Activated naive CD4-positive, alpha-beta T cell treated with anti-CD3 and anti-CD28 coated beads, Interleukin-2, amount 10 ng/mL, durations not matched to agents 7 days and 5 days (primary cell): ENCODE measurements at regions not wholly inside any gene's neighbourhood (a gene's known extent, or its start where the extent isn't known, plus 50 kb on each side); places are given as distances from the start of the nearest gene placed in this dataset.

ENCODE experiments used
- CTCF ChIA-PET: fragments of 350-600 bp; sonication (Branson Sonifier 250); formaldehyde crosslinking; loops from one replicate; lab custom pipeline; 2021; ENCODE audit warnings: antibody characterized with exemption; lab: Charles Lee
- DNase-seq: peaks from one replicate; pipeline ENCODE4 v3.0.0-alpha.2; 2020
- H3K27ac Mint-ChIP-seq: one replicate; pipeline ENCODE4 v1.8.0; 2021; ENCODE audit warnings: mild to moderate bottlenecking, moderate library complexity, mixed read lengths
- H3K27me3 Mint-ChIP-seq: one replicate; pipeline ENCODE4 v1.8.0; 2021; ENCODE audit warnings: mild to moderate bottlenecking, mixed read lengths
- H3K36me3 Mint-ChIP-seq: one replicate; pipeline ENCODE4 v1.8.0; 2021; ENCODE audit warnings: mixed read lengths
- H3K4me1 Mint-ChIP-seq: one replicate; pipeline ENCODE4 v1.8.0; 2021; ENCODE audit warnings: mixed read lengths
- H3K4me3 Mint-ChIP-seq: one replicate; pipeline ENCODE4 v1.8.0; 2021; ENCODE audit warnings: mild to moderate bottlenecking, moderate library complexity, mixed read lengths
- H3K9me3 Mint-ChIP-seq: one replicate; pipeline ENCODE4 v1.8.0; 2021; ENCODE audit warnings: mixed read lengths

- H3K27ac Mint-ChIP-seq = no peak overlapping the region
- H3K27me3 Mint-ChIP-seq = no peaks in the 10 kb centered on the region
- no peaks in the 10 kb centered on the region for H3K36me3 Mint-ChIP-seq
- H3K9me3 Mint-ChIP-seq = peaks cover 26% of the 10 kb centered on the region
- CTCF ChIA-PET = no interaction called here
- no peak for DNase-seq
- H3K4me1 Mint-ChIP-seq = no peaks in the 10 kb centered on the region
- H3K4me3 Mint-ChIP-seq = no peak overlapping the region
Measured at GRCh38 chr17:53948323-53948722, 125.6 kb downstream of the KIF2B start.

- no peak for DNase-seq
- H3K4me3 Mint-ChIP-seq = no peak overlapping the region
- H3K4me1 Mint-ChIP-seq = no peaks in the 10 kb centered on the region
- CTCF ChIA-PET = no interaction called here
- no peaks in the 10 kb centered on the region for H3K36me3 Mint-ChIP-seq
- peaks cover 36% of the 10 kb centered on the region for H3K9me3 Mint-ChIP-seq
- H3K27ac Mint-ChIP-seq = no peak overlapping the region
- H3K27me3 Mint-ChIP-seq = no peaks in the 10 kb centered on the region
Measured at GRCh38 chr17:53949473-53950090, 126.9 kb downstream of the KIF2B start.

GRCh38 chr17:53950207-53950857 lies 127.6 kb downstream of the KIF2B start:
- no peak for DNase-seq
- CTCF ChIA-PET = no interaction called here

GRCh38 chr17:53950858-53951250 lies 128.1 kb downstream of the KIF2B start:
- H3K9me3 Mint-ChIP-seq = peaks cover 44% of the 10 kb centered on the region
- no peak overlapping the region for H3K4me3 Mint-ChIP-seq
- DNase-seq = no peak
- no peaks in the 10 kb centered on the region for H3K27me3 Mint-ChIP-seq
- no peak overlapping the region for H3K27ac Mint-ChIP-seq
- CTCF ChIA-PET = no interaction called here
- H3K4me1 Mint-ChIP-seq = no peaks in the 10 kb centered on the region
- no peaks in the 10 kb centered on the region for H3K36me3 Mint-ChIP-seq

More at GRCh38 chr17:53950207-53950857, 127.6 kb downstream of the KIF2B start:
- no peaks in the 10 kb centered on the region for H3K4me1 Mint-ChIP-seq
- peaks cover 40% of the 10 kb centered on the region for H3K9me3 Mint-ChIP-seq
- no peak overlapping the region for H3K4me3 Mint-ChIP-seq
- H3K27ac Mint-ChIP-seq = no peak overlapping the region
- H3K36me3 Mint-ChIP-seq = no peaks in the 10 kb centered on the region
- no peaks in the 10 kb centered on the region for H3K27me3 Mint-ChIP-seq

- H3K4me1 Mint-ChIP-seq = no peaks in the 10 kb centered on the region
- CTCF ChIA-PET = no interaction called here
- no peak overlapping the region for H3K4me3 Mint-ChIP-seq
Measured at GRCh38 chr17:53971361-53971760, 148.6 kb downstream of the KIF2B start.

GRCh38 chr17:53979991-53980390 lies 157.3 kb downstream of the KIF2B start:
- Mint-ChIP-seq H3K27ac (no peak overlapping the region), H3K4me3 (no peak overlapping the region), H3K36me3 (no peaks in the 10 kb centered on the region), H3K4me1 (no peaks in the 10 kb centered on the region), H3K27me3 (no peaks in the 10 kb centered on the region), H3K9me3 (peaks cover 15% of the 10 kb centered on the region)
- no peak for DNase-seq
- CTCF ChIA-PET = no interaction called here

More at GRCh38 chr17:53971361-53971760, 148.6 kb downstream of the KIF2B start:
- H3K27me3 Mint-ChIP-seq = no peaks in the 10 kb centered on the region
- no peaks in the 10 kb centered on the region for H3K36me3 Mint-ChIP-seq
- no peak overlapping the region for H3K27ac Mint-ChIP-seq
- no peak for DNase-seq
- peaks cover 13% of the 10 kb centered on the region for H3K9me3 Mint-ChIP-seq

GRCh38 chr17:53996131-53996530 lies 173.4 kb downstream of the KIF2B start:
- H3K9me3 Mint-ChIP-seq = peaks cover 5% of the 10 kb centered on the region
- H3K27me3 Mint-ChIP-seq = no peaks in the 10 kb centered on the region
- no peak overlapping the region for H3K4me3 Mint-ChIP-seq
- H3K4me1 Mint-ChIP-seq = no peaks in the 10 kb centered on the region
- no peaks in the 10 kb centered on the region for H3K36me3 Mint-ChIP-seq
- DNase-seq = no peak
- CTCF ChIA-PET = no interaction called here
- no peak overlapping the region for H3K27ac Mint-ChIP-seq

- no peaks in the 10 kb centered on the region for H3K36me3 Mint-ChIP-seq
- CTCF ChIA-PET = no interaction called here
- H3K27ac Mint-ChIP-seq = no peak overlapping the region
- H3K4me1 Mint-ChIP-seq = no peaks in the 10 kb centered on the region
- no peaks in the 10 kb centered on the region for H3K27me3 Mint-ChIP-seq
- H3K4me3 Mint-ChIP-seq = no peak overlapping the region
- no peak for DNase-seq
- H3K9me3 Mint-ChIP-seq = peaks cover 2% of the 10 kb centered on the region
Measured at GRCh38 chr17:53996890-53997289, 174.2 kb downstream of the KIF2B start.

GRCh38 chr17:54007855-54008254 lies 185.1 kb downstream of the KIF2B start:
- H3K27ac Mint-ChIP-seq = no peak overlapping the region
- H3K27me3 Mint-ChIP-seq = no peaks in the 10 kb centered on the region
- no peaks in the 10 kb centered on the region for H3K4me1 Mint-ChIP-seq
- CTCF ChIA-PET = no interaction called here
- H3K4me3 Mint-ChIP-seq = no peak overlapping the region
- no peaks in the 10 kb centered on the region for H3K36me3 Mint-ChIP-seq
- DNase-seq = no peak
- peaks cover 15% of the 10 kb centered on the region for H3K9me3 Mint-ChIP-seq

- no peak overlapping the region for H3K4me3 Mint-ChIP-seq
- CTCF ChIA-PET = no interaction called here
- peaks cover 15% of the 10 kb centered on the region for H3K9me3 Mint-ChIP-seq
- H3K4me1 Mint-ChIP-seq = no peaks in the 10 kb centered on the region
- no peak overlapping the region for H3K27ac Mint-ChIP-seq
- no peaks in the 10 kb centered on the region for H3K36me3 Mint-ChIP-seq
- H3K27me3 Mint-ChIP-seq = no peaks in the 10 kb centered on the region
- no peak for DNase-seq
Measured at GRCh38 chr17:54009502-54009901, 186.8 kb downstream of the KIF2B start.

- Mint-ChIP-seq H3K27ac (no peak overlapping the region), H3K27me3 (no peaks in the 10 kb centered on the region), H3K4me1 (no peaks in the 10 kb centered on the region), H3K36me3 (no peaks in the 10 kb centered on the region), H3K9me3 (peaks cover 11% of the 10 kb centered on the region), H3K4me3 (no peak overlapping the region)
- DNase-seq = no peak
- CTCF ChIA-PET = no interaction called here
Measured at GRCh38 chr17:54013072-54013471, 190.3 kb downstream of the KIF2B start.

- Mint-ChIP-seq H3K4me3 (no peak overlapping the region), H3K36me3 (no peaks in the 10 kb centered on the region), H3K9me3 (peaks cover 11% of the 10 kb centered on the region), H3K4me1 (no peaks in the 10 kb centered on the region), H3K27ac (no peak overlapping the region), H3K27me3 (no peaks in the 10 kb centered on the region)
- no peak for DNase-seq
- CTCF ChIA-PET = interaction anchor here (0.7 kb wide), 1 partner anchor 561 kb away, joined by 3 read pairs; no protein-coding TSS in a partner anchor
Measured at GRCh38 chr17:54015734-54016133, 193.0 kb downstream of the KIF2B start.

- Mint-ChIP-seq H3K4me3 (no peak overlapping the region), H3K36me3 (no peaks in the 10 kb centered on the region), H3K4me1 (no peaks in the 10 kb centered on the region), H3K9me3 (peaks cover 13% of the 10 kb centered on the region), H3K27me3 (no peaks in the 10 kb centered on the region), H3K27ac (no peak overlapping the region)
- CTCF ChIA-PET = no interaction called here
- DNase-seq = no peak
Measured at GRCh38 chr17:54021418-54021817, 198.7 kb downstream of the KIF2B start.

- CTCF ChIA-PET = no interaction called here
- no peak for DNase-seq
Measured at GRCh38 chr17:54028986-54029580, 206.4 kb downstream of the KIF2B start.

GRCh38 chr17:54029986-54030385 lies 207.3 kb downstream of the KIF2B start:
- Mint-ChIP-seq H3K9me3 (peaks cover 12% of the 10 kb centered on the region), H3K27ac (no peak overlapping the region), H3K4me3 (no peak overlapping the region), H3K4me1 (no peaks in the 10 kb centered on the region), H3K27me3 (no peaks in the 10 kb centered on the region), H3K36me3 (no peaks in the 10 kb centered on the region)
- CTCF ChIA-PET = no interaction called here
- no peak for DNase-seq

More at GRCh38 chr17:54028986-54029580, 206.4 kb downstream of the KIF2B start:
- Mint-ChIP-seq H3K4me3 (no peak overlapping the region), H3K27ac (no peak overlapping the region), H3K36me3 (no peaks in the 10 kb centered on the region), H3K27me3 (no peaks in the 10 kb centered on the region), H3K9me3 (peaks cover 17% of the 10 kb centered on the region), H3K4me1 (no peaks in the 10 kb centered on the region)
